Neuronal stem cell (in vitro differentiated cells): ENCODE measurements at regions not wholly inside any gene's neighbourhood (a gene's known extent, or its start where the extent isn't known, plus 50 kb on each side); places are given as distances from the start of the nearest gene placed in this dataset.
"Not testable (repeated sequence)": the region's sequence is repeated elsewhere in the genome, so short reads cannot be mapped to it uniquely, and the experiment has no call there.

Source experiments
- DNase-seq: peaks from one replicate; pipeline ENCODE4 v3.0.0-alpha.2; 2013; ENCODE audit warnings: low spot score
- H2AFZ ChIP-seq: one replicate; pipeline ENCODE4 v1.6.1; 2013; ENCODE audit warnings: mild to moderate bottlenecking, low read length, inconsistent platforms
- H2AK5ac ChIP-seq: 2 replicates; pipeline ENCODE4 v1.6.1; 2013; ENCODE audit warnings: low read depth, mild to moderate bottlenecking, inconsistent platforms, low read length, moderate library complexity, mixed read lengths
- H2BK120ac ChIP-seq: 2 replicates; pipeline ENCODE4 v1.6.1; 2013; ENCODE audit warnings: low read depth, mild to moderate bottlenecking, inconsistent platforms, low read length, moderate library complexity, mixed read lengths
- H2BK12ac ChIP-seq: one replicate; pipeline ENCODE4 v1.6.1; 2013; ENCODE audit warnings: low read length, inconsistent platforms
- H2BK15ac ChIP-seq: 2 replicates; pipeline ENCODE4 v1.6.1; 2013; ENCODE audit warnings: mild to moderate bottlenecking, low read length, inconsistent platforms, mixed read lengths
- H2BK5ac ChIP-seq: one replicate; pipeline ENCODE4 v1.6.1; 2013; ENCODE audit warnings: inconsistent platforms, mild to moderate bottlenecking, low read length, moderate library complexity
- H3K14ac ChIP-seq: one replicate; pipeline ENCODE4 v1.6.1; 2013; ENCODE audit warnings: low read length, inconsistent platforms
- H3K18ac ChIP-seq: 2 replicates; pipeline ENCODE4 v1.6.1; 2013; ENCODE audit warnings: low read length, inconsistent platforms
- H3K23ac ChIP-seq: 2 replicates; pipeline ENCODE4 v1.6.1; 2013; ENCODE audit warnings: low read depth, mild to moderate bottlenecking, mixed read lengths, low read length, inconsistent platforms; ENCODE audit not compliant: poor library complexity
- H3K27ac ChIP-seq: replicated peaks from 3 replicates; pipeline ENCODE4 v1.5.1; 2013; ENCODE audit warnings: low read length, inconsistent platforms
- H3K27me3 ChIP-seq, 3 experiments: 2 replicates each; pipeline ENCODE4 v1.6.1; 2013; ENCODE audit warnings: low read length in 3 of 3, mild to moderate bottlenecking in 2 of 3, inconsistent platforms in 1 of 3, low read depth in 1 of 3, mixed read lengths in 1 of 3, moderate library complexity in 1 of 3; ENCODE audit not compliant: control insufficient read depth in 3 of 3, insufficient read depth in 3 of 3
- H3K36me3 ChIP-seq, 2 donors: replicated peaks in 1 of 2; 2 replicates each; pipeline ENCODE4 v1.6.1; 2013; ENCODE audit warnings: low read length in 2 of 2; ENCODE audit not compliant: control insufficient read depth in 2 of 2, insufficient read depth in 2 of 2
- H3K4ac ChIP-seq: 2 replicates; pipeline ENCODE4 v1.6.1; 2013; ENCODE audit warnings: inconsistent platforms, mild to moderate bottlenecking, low read length, moderate library complexity
- H3K4me1 ChIP-seq, 2 donors: 1 replicate in 1 of 2; 2 replicates in 1 of 2; pipeline ENCODE4 v1.6.1; 2013; ENCODE audit warnings: low read length in 2 of 2, low read depth in 1 of 2; ENCODE audit not compliant: control insufficient read depth in 2 of 2, insufficient read depth in 1 of 2
- H3K4me2 ChIP-seq: one replicate; pipeline ENCODE4 v1.6.1; 2013; ENCODE audit warnings: mild to moderate bottlenecking, low read length, inconsistent platforms; ENCODE audit not compliant: insufficient read depth, poor library complexity, severe bottlenecking
- H3K4me3 ChIP-seq, 2 donors: 2 replicates each; pipeline ENCODE4 v1.5.1; 2013; ENCODE audit warnings: low read length in 2 of 2, mild to moderate bottlenecking in 2 of 2, inconsistent platforms in 1 of 2, moderate library complexity in 1 of 2
- H3K79me1 ChIP-seq: one replicate; pipeline ENCODE4 v1.6.1; 2013; ENCODE audit warnings: low read depth, mild to moderate bottlenecking, inconsistent platforms, low read length, moderate library complexity
- H3K9ac ChIP-seq: one replicate; pipeline ENCODE4 v1.6.1; 2013; ENCODE audit warnings: mild to moderate bottlenecking, low read depth, low read length, inconsistent platforms; ENCODE audit not compliant: poor library complexity
- H3K9me3 ChIP-seq, 2 donors: replicated peaks in 1 of 2; 2 replicates each; pipeline versions ENCODE3 to v1.6.1; 2013; ENCODE audit warnings: low read length in 2 of 2, mild to moderate bottlenecking in 2 of 2, inconsistent platforms in 1 of 2, low read depth in 1 of 2, mixed read lengths in 1 of 2, moderate library complexity in 1 of 2; ENCODE audit not compliant: control insufficient read depth in 2 of 2, insufficient read depth in 1 of 2
- H4K8ac ChIP-seq: one replicate; pipeline ENCODE4 v1.6.1; 2013; ENCODE audit warnings: low read depth, mild to moderate bottlenecking, inconsistent platforms, low read length, moderate library complexity
- H4K91ac ChIP-seq: one replicate; pipeline ENCODE4 v1.6.1; 2013; ENCODE audit warnings: low read length, low read depth, mild to moderate bottlenecking, inconsistent platforms; ENCODE audit not compliant: poor library complexity
- WGBS, 2 donors: extraction: QIAGEN DNeasy Blood & Tissue Kit; methylation state at CpG; one replicate each; pipeline ENCODE4 v1.1.7; 2013; ENCODE audit warnings: missing lambda C conversion rate in 2 of 2, mixed read lengths in 1 of 2; ENCODE audit not compliant: insufficient read length in 2 of 2, insufficient replicate concordance in 1 of 2; ENCODE audit errors: extremely low coverage in 2 of 2; 5-methylcytosine and 5-hydroxymethylcytosine counted together

- H3K9ac ChIP-seq, result no peak overlapping the region
- no peak overlapping the region for H2BK5ac ChIP-seq
- no peak overlapping the region for H3K27ac ChIP-seq
- H4K8ac ChIP-seq, result no peak overlapping the region
- no peaks in the 10 kb centered on the region for H3K9me3 ChIP-seq
- no peak overlapping the region for H3K4me2 ChIP-seq
- H2BK12ac ChIP-seq, result no peak overlapping the region
- H3K18ac ChIP-seq, result no peak overlapping the region
- no peak overlapping the region for H3K4ac ChIP-seq
- no peak overlapping the region for H2AFZ ChIP-seq
- H4K91ac ChIP-seq, result no peak overlapping the region
- H3K27me3 ChIP-seq, result no peaks in the 10 kb centered on the region
- no peak overlapping the region for H2AK5ac ChIP-seq
- H2BK15ac ChIP-seq, result no peak overlapping the region
- no peak overlapping the region for H3K14ac ChIP-seq
- no peaks in the 10 kb centered on the region for H3K36me3 ChIP-seq
- no peak overlapping the region for H2BK120ac ChIP-seq
- no CpG with 5 or more reads among the region's 1 CpG for WGBS, 2 donors
- DNase-seq, result no peak
- peaks cover 0 to 5% of the 10 kb centered on the region in 2 donors for H3K4me1 ChIP-seq
- no peak overlapping the region for H3K23ac ChIP-seq
- no peak overlapping the region for H3K4me3 ChIP-seq
- H3K79me1 ChIP-seq, result no peaks in the 10 kb centered on the region
Observed at GRCh38 chr6:19608546-19608945, 228.6 kb upstream of the ID4 start.

GRCh38 chr6:19609972-19610641 is 227.1 kb upstream of the ID4 start:
- DNase-seq, result no peak
- peaks cover 0 to 5% of the 10 kb centered on the region in 2 donors for H3K4me1 ChIP-seq
- H3K4ac ChIP-seq, result no peak overlapping the region
- H2BK120ac ChIP-seq, result no peak overlapping the region
- no peak overlapping the region for H3K4me3 ChIP-seq
- H2AFZ ChIP-seq, result no peak overlapping the region
- H2BK15ac ChIP-seq, result no peak overlapping the region
- no peak overlapping the region for H4K91ac ChIP-seq
- no peak overlapping the region for H4K8ac ChIP-seq
- peaks cover under 1 to 3% of the 10 kb centered on the region in 2 donors for H3K9me3 ChIP-seq
- H2AK5ac ChIP-seq, result no peak overlapping the region
- H3K4me2 ChIP-seq, result no peak overlapping the region
- H3K27ac ChIP-seq, result no peak overlapping the region
- no peaks in the 10 kb centered on the region for H3K36me3 ChIP-seq
- H3K79me1 ChIP-seq, result no peaks in the 10 kb centered on the region
- no peaks in the 10 kb centered on the region for H3K27me3 ChIP-seq
- H3K23ac ChIP-seq, result no peak overlapping the region
- no peak overlapping the region for H3K18ac ChIP-seq
- no peak overlapping the region for H2BK5ac ChIP-seq
- no peak overlapping the region for H2BK12ac ChIP-seq
- H3K9ac ChIP-seq, result no peak overlapping the region
- H3K14ac ChIP-seq, result no peak overlapping the region
- WGBS, 2 donors, result no CpG with 5 or more reads among the region's 5 CpGs

- H2BK120ac ChIP-seq, H4K8ac ChIP-seq, H4K91ac ChIP-seq, H3K27ac ChIP-seq, H3K9ac ChIP-seq, H3K4ac ChIP-seq, H2AFZ ChIP-seq, H3K23ac ChIP-seq, H3K4me3 ChIP-seq, H2BK12ac ChIP-seq, H3K14ac ChIP-seq, DNase-seq, H3K4me2 ChIP-seq, H3K27me3 ChIP-seq, H2AK5ac ChIP-seq, H3K4me1 ChIP-seq, H2BK5ac ChIP-seq, H3K18ac ChIP-seq, H3K79me1 ChIP-seq, H3K36me3 ChIP-seq: not testable (repeated sequence)
- H3K9me3 ChIP-seq, result peaks cover 6 to 14% of the 10 kb centered on the region in 2 donors
- WGBS, 2 donors, result no CpG with 5 or more reads among the region's 27 CpGs
- H2BK15ac ChIP-seq, result peak overlapping the region; percentile 12
Observed at GRCh38 chr6:19612672-19613466, 224.3 kb upstream of the ID4 start.

GRCh38 chr6:19613678-19614077 is 223.5 kb upstream of the ID4 start:
- Histone ChIP-seq H3K9ac (no peak overlapping the region), H3K4me2 (no peak overlapping the region), H3K36me3 (no peaks in the 10 kb centered on the region), H3K18ac (no peak overlapping the region), H2BK12ac (no peak overlapping the region), H3K4me3 (no peak overlapping the region), H3K4me1 (no peaks in the 10 kb centered on the region), H4K8ac (no peak overlapping the region), H4K91ac (no peak overlapping the region), H2BK120ac (no peak overlapping the region), H2AFZ (no peak overlapping the region), H3K27ac (no peak overlapping the region), H3K14ac (no peak overlapping the region), H3K27me3 (no peaks in the 10 kb centered on the region), H3K23ac (no peak overlapping the region), H2BK15ac (no peak overlapping the region), H2BK5ac (no peak overlapping the region), H3K4ac (no peak overlapping the region), H3K79me1 (no peaks in the 10 kb centered on the region), H3K9me3 (peaks cover 6 to 14% of the 10 kb centered on the region in 2 donors), H2AK5ac (no peak overlapping the region)
- no CpG with 5 or more reads among the region's 5 CpGs for WGBS, 2 donors
- no peak for DNase-seq
